ENCODE measurements at regions not wholly inside any gene's neighbourhood (a gene's known extent, or its start where the extent isn't known, plus 50 kb on each side); places are given as distances from the start of the nearest gene placed in this dataset.

- TF ChIP-seq POLR2A (IDR thresholded peaks at IDR 0.05; ENCODE audit: borderline replicate concordance, extremely low read depth, insufficient read depth, insufficient read length) (no peak), SIN3A (IDR thresholded peaks at IDR 0.05; ENCODE audit: low read depth) (no peak), EZH2 (IDR thresholded peaks at IDR 0.05) (no peak), SP1 (IDR thresholded peaks at IDR 0.05; ENCODE audit: low read depth) (no peak), POLR2AphosphoS5 (IDR thresholded peaks at IDR 0.05; ENCODE audit: low read depth, low read length) (no peak)
- TF ChIP-seq, protein P1, sequence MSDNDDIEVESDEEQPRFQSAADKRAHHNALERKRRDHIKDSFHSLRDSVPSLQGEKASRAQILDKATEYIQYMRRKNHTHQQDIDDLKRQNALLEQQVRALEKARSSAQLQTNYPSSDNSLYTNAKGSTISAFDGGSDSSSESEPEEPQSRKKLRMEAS (IDR thresholded peaks at IDR 0.05) = no peak
- TF ChIP-seq, protein P2, sequence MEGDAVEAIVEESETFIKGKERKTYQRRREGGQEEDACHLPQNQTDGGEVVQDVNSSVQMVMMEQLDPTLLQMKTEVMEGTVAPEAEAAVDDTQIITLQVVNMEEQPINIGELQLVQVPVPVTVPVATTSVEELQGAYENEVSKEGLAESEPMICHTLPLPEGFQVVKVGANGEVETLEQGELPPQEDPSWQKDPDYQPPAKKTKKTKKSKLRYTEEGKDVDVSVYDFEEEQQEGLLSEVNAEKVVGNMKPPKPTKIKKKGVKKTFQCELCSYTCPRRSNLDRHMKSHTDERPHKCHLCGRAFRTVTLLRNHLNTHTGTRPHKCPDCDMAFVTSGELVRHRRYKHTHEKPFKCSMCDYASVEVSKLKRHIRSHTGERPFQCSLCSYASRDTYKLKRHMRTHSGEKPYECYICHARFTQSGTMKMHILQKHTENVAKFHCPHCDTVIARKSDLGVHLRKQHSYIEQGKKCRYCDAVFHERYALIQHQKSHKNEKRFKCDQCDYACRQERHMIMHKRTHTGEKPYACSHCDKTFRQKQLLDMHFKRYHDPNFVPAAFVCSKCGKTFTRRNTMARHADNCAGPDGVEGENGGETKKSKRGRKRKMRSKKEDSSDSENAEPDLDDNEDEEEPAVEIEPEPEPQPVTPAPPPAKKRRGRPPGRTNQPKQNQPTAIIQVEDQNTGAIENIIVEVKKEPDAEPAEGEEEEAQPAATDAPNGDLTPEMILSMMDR (IDR thresholded peaks at IDR 0.05 in 2 of 3, conservative IDR thresholded peaks at IDR 0.05 in 1 of 3; ENCODE audit: borderline replicate concordance in 1 of 3, insufficient read depth in 1 of 3, low read depth in 2 of 3, low read length in 2 of 3) = no peak
Measured at GRCh38 chr5:1671351-1671750, 128.3 kb downstream of the MRPL36 start.
